ENCODE measurements at regions not wholly inside any gene's neighbourhood (a gene's known extent, or its start where the extent isn't known, plus 50 kb on each side); places are given as distances from the start of the nearest gene placed in this dataset.

DNA sequence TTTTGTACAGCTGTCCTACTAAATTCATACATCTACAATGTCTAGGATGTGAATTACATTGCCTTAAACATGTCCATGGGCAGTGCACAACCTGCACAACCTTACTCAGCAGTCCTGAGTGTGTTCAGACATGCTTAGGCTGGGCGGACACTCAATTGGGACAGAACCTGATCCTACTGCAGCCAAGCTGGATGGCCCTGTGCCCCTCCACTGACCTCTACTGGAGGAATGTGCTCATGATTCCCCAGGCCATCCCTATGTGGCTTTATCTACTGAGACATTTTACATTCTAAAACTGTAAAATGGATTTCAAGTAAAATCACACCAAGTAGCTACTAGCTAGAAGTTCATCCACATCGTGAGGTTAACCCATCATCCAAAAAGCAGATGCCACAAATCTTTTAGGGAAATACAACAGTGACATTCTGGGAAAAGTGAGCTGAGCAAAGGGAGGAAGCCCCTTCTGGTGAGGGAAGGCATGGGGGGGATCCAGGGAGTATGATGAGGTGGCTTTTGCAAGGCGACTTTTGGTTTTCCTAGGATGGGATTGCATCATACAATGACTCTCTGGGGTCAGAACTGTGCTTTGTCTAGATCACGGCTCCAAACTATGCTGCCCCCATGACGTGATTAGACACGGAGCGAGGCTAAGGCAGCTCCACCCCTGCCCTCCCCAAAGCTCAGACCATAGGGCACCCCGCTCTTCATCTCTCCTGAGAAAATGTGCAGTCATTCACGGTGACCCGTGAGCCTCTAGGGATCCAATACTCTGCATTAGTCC lies 911.7 kb upstream of the TMEM132C start:
- TF ChIP-seq, protein P1, sequence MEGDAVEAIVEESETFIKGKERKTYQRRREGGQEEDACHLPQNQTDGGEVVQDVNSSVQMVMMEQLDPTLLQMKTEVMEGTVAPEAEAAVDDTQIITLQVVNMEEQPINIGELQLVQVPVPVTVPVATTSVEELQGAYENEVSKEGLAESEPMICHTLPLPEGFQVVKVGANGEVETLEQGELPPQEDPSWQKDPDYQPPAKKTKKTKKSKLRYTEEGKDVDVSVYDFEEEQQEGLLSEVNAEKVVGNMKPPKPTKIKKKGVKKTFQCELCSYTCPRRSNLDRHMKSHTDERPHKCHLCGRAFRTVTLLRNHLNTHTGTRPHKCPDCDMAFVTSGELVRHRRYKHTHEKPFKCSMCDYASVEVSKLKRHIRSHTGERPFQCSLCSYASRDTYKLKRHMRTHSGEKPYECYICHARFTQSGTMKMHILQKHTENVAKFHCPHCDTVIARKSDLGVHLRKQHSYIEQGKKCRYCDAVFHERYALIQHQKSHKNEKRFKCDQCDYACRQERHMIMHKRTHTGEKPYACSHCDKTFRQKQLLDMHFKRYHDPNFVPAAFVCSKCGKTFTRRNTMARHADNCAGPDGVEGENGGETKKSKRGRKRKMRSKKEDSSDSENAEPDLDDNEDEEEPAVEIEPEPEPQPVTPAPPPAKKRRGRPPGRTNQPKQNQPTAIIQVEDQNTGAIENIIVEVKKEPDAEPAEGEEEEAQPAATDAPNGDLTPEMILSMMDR (IDR thresholded peaks at IDR 0.05; ENCODE audit: insufficient read depth, low read length) = no peak
- TF ChIP-seq POLR2AphosphoS5 (IDR thresholded peaks at IDR 0.05; ENCODE audit: low read depth) = no peak

Measured in HL-60 (cell line).